ENCODE measurements at regions not wholly inside any gene's neighbourhood (a gene's known extent, or its start where the extent isn't known, plus 50 kb on each side); places are given as distances from the start of the nearest gene placed in this dataset.
"Not testable (repeated sequence)": the region's sequence is repeated elsewhere in the genome, so short reads cannot be mapped to it uniquely, and the experiment has no call there.

GRCh38 chr13:74726206-74726605 is 592.0 kb upstream of the KLF12 start:
- H3K9ac ChIP-seq (ENCODE audit: insufficient read depth in 1 of 2, low read depth in 2 of 2, low read length in 2 of 2) = no peak overlapping the region
- WGBS (ENCODE audit: insufficient coverage, low coverage, missing lambda C conversion rate) = 0% methylated on average over 1 of the region's 1 CpG
- POLR2A ChIA-PET = no interaction called here

GRCh38 chr13:74718232-74718842 is 584.1 kb upstream of the KLF12 start:
- FAIRE-seq; in situ Hi-C loops (cut with MboI); H3K4me1 ChIP-seq (replicated peaks in 1 of 2; ENCODE audit: control insufficient read depth in 2 of 2, insufficient read depth in 2 of 2, low read length in 2 of 2); intact Hi-C loops (cut with micrococcal nuclease); H3K27ac ChIP-seq (ENCODE audit: extremely low read depth, low read depth, low read length); H3K27me3 ChIP-seq (ENCODE audit: control insufficient read depth in 2 of 2, insufficient read depth in 2 of 2, low read length in 2 of 2); H3K9me3 ChIP-seq (replicated peaks; ENCODE audit: control insufficient read depth, insufficient read depth, low read depth, low read length); CTCF ChIA-PET (ENCODE audit: low intra/inter-chr PET ratio); H3K79me2 ChIP-seq (ENCODE audit: control insufficient read depth, insufficient read depth, low read length); H3K9me1 ChIP-seq (ENCODE audit: control insufficient read depth, insufficient read depth, low read length); H3K9ac ChIP-seq (ENCODE audit: insufficient read depth in 1 of 2, low read depth in 2 of 2, low read length in 2 of 2); H3K36me3 ChIP-seq (ENCODE audit: control insufficient read depth, insufficient read depth, low read length); DNase-seq (ENCODE audit: extremely low read depth in 1 of 4, low spot score in 3 of 4); ATAC-seq; H4K20me1 ChIP-seq (replicated peaks; ENCODE audit: control insufficient read depth, insufficient read depth, low read length); BruUV-seq (replicated peaks); H2AFZ ChIP-seq (ENCODE audit: low read depth, low read length); POLR2A ChIA-PET; H3K4me2 ChIP-seq (ENCODE audit: insufficient read depth, low read length); H3K4me3 ChIP-seq: not testable (repeated sequence)
- 20% methylated on average over 1 of the region's 31 CpGs for WGBS (ENCODE audit: insufficient coverage, low coverage, missing lambda C conversion rate)

More at GRCh38 chr13:74726206-74726605, 592.0 kb upstream of the KLF12 start:
- Histone ChIP-seq H3K27me3 (ENCODE audit: control insufficient read depth in 2 of 2, insufficient read depth in 2 of 2, low read length in 2 of 2) (no peaks in the 10 kb centered on the region), H4K20me1 (replicated peaks; ENCODE audit: control insufficient read depth, insufficient read depth, low read length) (no peaks in the 10 kb centered on the region), H3K4me2 (ENCODE audit: insufficient read depth, low read length) (no peak overlapping the region), H3K27ac (ENCODE audit: extremely low read depth, low read depth, low read length) (no peak overlapping the region), H3K4me3 (no peak overlapping the region), H3K9me1 (ENCODE audit: control insufficient read depth, insufficient read depth, low read length) (no peaks in the 10 kb centered on the region), H3K36me3 (ENCODE audit: control insufficient read depth, insufficient read depth, low read length) (no peaks in the 10 kb centered on the region), H3K4me1 (replicated peaks in 1 of 2; ENCODE audit: control insufficient read depth in 2 of 2, insufficient read depth in 2 of 2, low read length in 2 of 2) (no peaks in the 10 kb centered on the region), H3K9me3 (replicated peaks; ENCODE audit: control insufficient read depth, insufficient read depth, low read depth, low read length) (no peaks in the 10 kb centered on the region), H3K79me2 (ENCODE audit: control insufficient read depth, insufficient read depth, low read length) (no peaks in the 10 kb centered on the region), H2AFZ (ENCODE audit: low read depth, low read length) (no peak overlapping the region)
- in situ Hi-C loops (cut with MboI) = no loop called here
- TF ChIP-seq RNF219 (CRISPR knock-in tag; IDR thresholded peaks at IDR 0.05) = no peak
- TF ChIP-seq ZNF586 (CRISPR knock-in tag; conservative IDR thresholded peaks at IDR 0.05) = no peak
- TF ChIP-seq HDAC3 (IDR thresholded peaks at IDR 0.05; ENCODE audit: borderline replicate concordance, partially characterized antibody) = no peak
- TF ChIP-seq XRCC4 (IDR thresholded peaks at IDR 0.05; ENCODE audit: extremely low read depth, insufficient read depth, insufficient read length) = no peak
- no peak for TF ChIP-seq ESRRA (IDR thresholded peaks at IDR 0.05; ENCODE audit: borderline replicate concordance, low read depth)
- TF ChIP-seq E2F1 (CRISPR knock-in tag; IDR thresholded peaks at IDR 0.05) = no peak
- TF ChIP-seq PHF20 (IDR thresholded peaks at IDR 0.05; ENCODE audit: partially characterized antibody) = no peak
- TF ChIP-seq SMARCE1 (IDR thresholded peaks at IDR 0.05) = no peak
- TF ChIP-seq TRIM28 (IDR thresholded peaks at IDR 0.05) = no peak
- TF ChIP-seq CEBPG (CRISPR knock-in tag; IDR thresholded peaks at IDR 0.05) = no peak
- TF ChIP-seq CEBPG (tag; conservative IDR thresholded peaks at IDR 0.05 in 1 of 2, IDR thresholded peaks at IDR 0.05 in 1 of 2) = no peak
- TF ChIP-seq SP2 (IDR thresholded peaks at IDR 0.05; ENCODE audit: extremely low read depth, low read depth, low read length, poor library complexity, severe bottlenecking) = no peak
- TF ChIP-seq NFIC (IDR thresholded peaks at IDR 0.05) = no peak
- TF ChIP-seq CBFA2T3 (IDR thresholded peaks at IDR 0.05) = no peak
- TF ChIP-seq PYGO2 (tag; IDR thresholded peaks at IDR 0.05) = no peak
- no TSS peak for BruUV-seq (replicated peaks)
- CTCF ChIA-PET (ENCODE audit: low intra/inter-chr PET ratio) = no interaction called here
- no peak for ATAC-seq
- DNase-seq (ENCODE audit: extremely low read depth in 1 of 4, low spot score in 3 of 4) = no peak
- FAIRE-seq = no peak
- intact Hi-C loops (cut with micrococcal nuclease) = no loop called here

All from K562 (cell line).